ENCODE measurements at regions not wholly inside any gene's neighbourhood (a gene's known extent, or its start where the extent isn't known, plus 50 kb on each side); places are given as distances from the start of the nearest gene placed in this dataset.

DNA sequence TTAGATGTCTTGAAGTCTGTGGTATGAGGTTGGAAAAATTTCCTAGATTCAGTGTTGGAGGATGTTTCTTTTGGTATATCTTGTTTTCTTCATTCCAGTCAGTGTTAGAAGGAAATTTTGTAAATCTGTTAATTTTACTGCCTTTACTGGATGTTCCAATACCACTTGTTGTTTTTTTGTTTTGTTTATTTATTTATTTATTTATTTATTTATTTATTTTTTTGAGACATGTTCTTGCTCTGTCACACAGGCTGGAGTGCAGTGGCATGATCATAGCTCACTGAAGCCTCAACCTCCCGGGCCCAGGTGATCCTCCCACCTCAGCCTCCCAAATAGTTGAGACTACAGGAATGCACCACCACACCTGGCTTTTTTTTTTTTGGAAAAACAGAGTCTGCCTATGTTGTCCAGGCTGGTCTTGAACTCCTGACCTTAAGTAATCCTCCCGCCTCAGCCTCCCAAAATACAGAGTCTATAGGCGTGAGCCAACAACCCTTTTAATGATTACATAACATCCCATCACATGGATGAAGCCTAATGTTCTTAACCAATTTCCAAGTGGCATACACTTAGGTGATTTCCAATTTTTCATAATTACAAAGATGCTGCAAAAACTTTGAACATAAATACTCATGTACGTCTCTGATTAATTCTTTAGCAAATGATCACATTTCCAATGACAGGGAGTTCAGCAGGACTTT is 52.8 kb upstream of the WAC start:
- TF ChIP-seq, protein P1, sequence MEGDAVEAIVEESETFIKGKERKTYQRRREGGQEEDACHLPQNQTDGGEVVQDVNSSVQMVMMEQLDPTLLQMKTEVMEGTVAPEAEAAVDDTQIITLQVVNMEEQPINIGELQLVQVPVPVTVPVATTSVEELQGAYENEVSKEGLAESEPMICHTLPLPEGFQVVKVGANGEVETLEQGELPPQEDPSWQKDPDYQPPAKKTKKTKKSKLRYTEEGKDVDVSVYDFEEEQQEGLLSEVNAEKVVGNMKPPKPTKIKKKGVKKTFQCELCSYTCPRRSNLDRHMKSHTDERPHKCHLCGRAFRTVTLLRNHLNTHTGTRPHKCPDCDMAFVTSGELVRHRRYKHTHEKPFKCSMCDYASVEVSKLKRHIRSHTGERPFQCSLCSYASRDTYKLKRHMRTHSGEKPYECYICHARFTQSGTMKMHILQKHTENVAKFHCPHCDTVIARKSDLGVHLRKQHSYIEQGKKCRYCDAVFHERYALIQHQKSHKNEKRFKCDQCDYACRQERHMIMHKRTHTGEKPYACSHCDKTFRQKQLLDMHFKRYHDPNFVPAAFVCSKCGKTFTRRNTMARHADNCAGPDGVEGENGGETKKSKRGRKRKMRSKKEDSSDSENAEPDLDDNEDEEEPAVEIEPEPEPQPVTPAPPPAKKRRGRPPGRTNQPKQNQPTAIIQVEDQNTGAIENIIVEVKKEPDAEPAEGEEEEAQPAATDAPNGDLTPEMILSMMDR (IDR thresholded peaks at IDR 0.05), result no peak
- TF ChIP-seq POLR2A (IDR thresholded peaks at IDR 0.05), result no peak
